K562 (cell line): ENCODE measurements at regions not wholly inside any gene's neighbourhood (a gene's known extent, or its start where the extent isn't known, plus 50 kb on each side); places are given as distances from the start of the nearest gene placed in this dataset.

Experiments
- ATAC-seq: fragments of 200-7000 bp; cut with Tn5 transposase; 3 replicates; pipeline ENCODE4 v1.9.1; 2020; ENCODE audit warnings: moderate library complexity
- BruUV-seq: library from RNA; stranded (reverse); fragments of 400-500 nt; replicated peaks from 2 replicates; lab custom pipeline; 2021; lab: Mats Ljungman, UMichigan
- CTCF ChIA-PET: fragments of 300-600 bp; formaldehyde crosslinking; extraction: SDS; loops from one replicate; lab custom pipeline; 2021; ENCODE audit warnings: low intra/inter-chr PET ratio; lab: Yijun Ruan, JAX
- POLR2A ChIA-PET: fragments of 300-600, 350-650 bp; sonication (Branson Sonifier 250); formaldehyde crosslinking; extraction: SDS; loops from one replicate; lab custom pipeline; 2021; ENCODE audit warnings: antibody characterized with exemption, inconsistent platforms; lab: Yijun Ruan, JAX
- DNase-seq, 4 experiments: peaks; one replicate each; pipeline versions ENCODE4 v3.0.0 to v3.0.0-alpha.2; 2011 to 2018; ENCODE audit warnings: low spot score in 3 of 4, mixed read lengths in 3 of 4; ENCODE audit errors: extremely low read depth in 1 of 4
- FAIRE-seq: peaks from 2 replicates; lab custom pipeline; 2011; peaks lifted over from hg19 to GRCh38; lab: Jason Lieb, UNC
- H2AFZ ChIP-seq: 2 replicates; pipeline ENCODE4 v1.6.0; 2011; ENCODE audit warnings: low read depth, low read length, control low read depth, inconsistent platforms
- H3K27ac ChIP-seq: fragments of 200-600 bp; 3 replicates; pipeline ENCODE4 v1.8.0; 2011; ENCODE audit warnings: low read depth, mild to moderate bottlenecking, control low read depth, inconsistent platforms, low read length, moderate library complexity, mixed read lengths; ENCODE audit errors: extremely low read depth
- H3K27me3 ChIP-seq, 2 experiments: fragments of 300-600 bp in 1 of 2; 2 replicates in 1 of 2; 3 replicates in 1 of 2; pipeline versions ENCODE4 v1.6.0 to v1.8.0; 2011; ENCODE audit warnings: inconsistent platforms in 2 of 2, low read length in 2 of 2, mild to moderate bottlenecking in 1 of 2, mixed read lengths in 1 of 2, moderate library complexity in 1 of 2; ENCODE audit not compliant: control insufficient read depth in 2 of 2, insufficient read depth in 2 of 2
- H3K36me3 ChIP-seq: fragments of 300-600 bp; 3 replicates; pipeline ENCODE4 v1.8.0; 2011; ENCODE audit warnings: mild to moderate bottlenecking, low read length, inconsistent platforms; ENCODE audit not compliant: control insufficient read depth, insufficient read depth
- H3K4me1 ChIP-seq, 2 experiments: fragments of 200-600 bp in 1 of 2; replicated peaks in 1 of 2; 2 replicates in 1 of 2; 3 replicates in 1 of 2; pipeline versions ENCODE4 v1.5.1 to v1.8.0; 2011; ENCODE audit warnings: inconsistent platforms in 2 of 2, low read length in 2 of 2, mild to moderate bottlenecking in 1 of 2, mixed read lengths in 1 of 2, moderate library complexity in 1 of 2; ENCODE audit not compliant: control insufficient read depth in 2 of 2, insufficient read depth in 2 of 2
- H3K4me2 ChIP-seq: 2 replicates; pipeline ENCODE4 v1.6.1; 2011; ENCODE audit warnings: low read length, control low read depth, inconsistent platforms, mixed read lengths; ENCODE audit not compliant: insufficient read depth
- H3K4me3 ChIP-seq: fragments of 200-600 bp; sonication (generic), shearing (Covaris generic); 2 replicates; pipeline ENCODE4 v1.5.1; 2016; ENCODE audit warnings: control low read depth, inconsistent platforms
- H3K79me2 ChIP-seq: fragments of 200-600 bp; 3 replicates; pipeline ENCODE4 v1.8.0; 2011; ENCODE audit warnings: low read length, inconsistent platforms; ENCODE audit not compliant: control insufficient read depth, insufficient read depth
- H3K9ac ChIP-seq, 2 experiments: 2 replicates each; pipeline versions ENCODE4 v1.6.0 to v1.6.1; 2011; ENCODE audit warnings: low read depth in 2 of 2, low read length in 2 of 2, control low read depth in 1 of 2, inconsistent platforms in 1 of 2, mild to moderate bottlenecking in 1 of 2, mixed read lengths in 1 of 2; ENCODE audit not compliant: insufficient read depth in 1 of 2
- H3K9me1 ChIP-seq: one replicate; pipeline ENCODE4 v1.6.0; 2011; ENCODE audit warnings: inconsistent platforms, mild to moderate bottlenecking, low read length, moderate library complexity; ENCODE audit not compliant: control insufficient read depth, insufficient read depth
- H3K9me3 ChIP-seq: replicated peaks from 2 replicates; pipeline ENCODE4 v1.5.1; 2011; ENCODE audit warnings: low read depth, low read length, inconsistent platforms; ENCODE audit not compliant: control insufficient read depth, insufficient read depth
- H4K20me1 ChIP-seq: replicated peaks from 2 replicates; pipeline ENCODE4 v1.6.1; 2011; ENCODE audit warnings: low read length, inconsistent platforms, mixed read lengths; ENCODE audit not compliant: control insufficient read depth, insufficient read depth
- C11orf30 ChIP-seq: fragments of 450-650 bp; IDR thresholded peaks from 2 replicates; pipeline ENCODE4 v1.6.1; 2016; ENCODE audit warnings: low read depth, mild to moderate bottlenecking
- FOS ChIP-seq: IDR thresholded peaks from 3 replicates; pipeline ENCODE4 v1.6.1; 2011; ENCODE audit not compliant: insufficient read length; ENCODE audit errors: extremely low read depth
- HMGN3 ChIP-seq: IDR thresholded peaks from 2 replicates; pipeline ENCODE4 v1.6.1; 2011; ENCODE audit warnings: borderline replicate concordance, low read depth, mild to moderate bottlenecking, mixed read lengths, low read length; ENCODE audit not compliant: insufficient read length; ENCODE audit errors: extremely low read depth
- MAFF ChIP-seq: IDR thresholded peaks from 2 replicates; pipeline ENCODE4 v1.6.1; 2012; ENCODE audit warnings: low read length, improper control_type of control experiment
- MAFG ChIP-seq: fragments of 450-650 bp; conservative IDR thresholded peaks from 2 replicates; pipeline ENCODE4 v1.6.1; 2016; ENCODE audit warnings: missing genetic modification characterization, missing compliant biosample characterization
- MAFK ChIP-seq: IDR thresholded peaks from 2 replicates; pipeline ENCODE4 v1.6.1; 2011; ENCODE audit warnings: low read length, improper control_type of control experiment
- PTTG1 ChIP-seq: fragments of 450-650 bp; IDR thresholded peaks from 2 replicates; pipeline ENCODE4 v1.6.1; 2016; ENCODE audit warnings: low read depth, mild to moderate bottlenecking, missing genetic modification characterization, missing compliant biosample characterization
- TARDBP ChIP-seq: fragments of 450-650 bp; IDR thresholded peaks from 2 replicates; pipeline ENCODE4 v1.6.1; 2016
- ZNF212 ChIP-seq: fragments of 450-650 bp; formaldehyde crosslinking; IDR thresholded peaks from 2 replicates; pipeline ENCODE4 v1.4.0; 2020; ENCODE audit warnings: mild to moderate bottlenecking
- ZNF316 ChIP-seq: fragments of 450-650 bp; IDR thresholded peaks from 2 replicates; pipeline ENCODE4 v1.6.1; 2016
- WGBS: fragments of 100-300 bp; shearing (Covaris generic); methylation state at CpG from one replicate; pipeline ENCODE4 v1.1.6; 2016; ENCODE audit warnings: low coverage, mixed read lengths; ENCODE audit not compliant: insufficient coverage; ENCODE audit errors: missing lambda C conversion rate; 5-methylcytosine and 5-hydroxymethylcytosine counted together
- in situ Hi-C: fragments of 300-500 bp; cut with MboI; formaldehyde crosslinking; loops from 4 replicates; pipeline ENCODE4 v1.15.0; 2018; ENCODE audit warnings: inconsistent platforms, mixed read lengths
- intact Hi-C: fragments of 100-400 bp; cut with micrococcal nuclease; formaldehyde crosslinking; loops from 2 replicates; pipeline ENCODE4 v1.14.2; 2022

- ATAC-seq (no peak), DNase-seq (no peak), FAIRE-seq (no peak)
- CTCF ChIA-PET = no interaction called here
- BruUV-seq = no TSS peak
- H3K9me3 ChIP-seq = no peaks in the 10 kb centered on the region
- no peaks in the 10 kb centered on the region for H3K79me2 ChIP-seq
- no peaks in the 10 kb centered on the region for H3K4me1 ChIP-seq
- POLR2A ChIA-PET = no interaction called here
- H4K20me1 ChIP-seq = no peaks in the 10 kb centered on the region
- no peak overlapping the region for H2AFZ ChIP-seq
- no peaks in the 10 kb centered on the region for H3K9me1 ChIP-seq
- H3K36me3 ChIP-seq = no peaks in the 10 kb centered on the region
- in situ Hi-C loops = no loop called here
- WGBS = 0% methylated on average over 3 of the region's 3 CpGs
- H3K27me3 ChIP-seq = no peaks in the 10 kb centered on the region
- no peak overlapping the region for H3K4me2 ChIP-seq
- intact Hi-C loops = no loop called here
- H3K9ac ChIP-seq = no peak overlapping the region
- no peak overlapping the region for H3K4me3 ChIP-seq
- no peak overlapping the region for H3K27ac ChIP-seq
- TF ChIP-seq FOS (no peak), MAFF (peak; percentile 38; the same call in 1 of the 2 replicates), MAFG (peak; percentile 44), TARDBP (no peak), ZNF316 (peak; percentile 78), HMGN3 (no peak), C11orf30 (peak; percentile 56), PTTG1 (no peak), ZNF212 (CRISPR knock-in tag) (no peak), MAFK (peak; percentile 38; the same call in 1 of the 2 replicates)
These were observed 701.6 kb downstream of the MTRR start for GRCh38 chr5:8570528-8570927.
